SK-N-MC (cell line): ENCODE measurements at regions not wholly inside any gene's neighbourhood (a gene's known extent, or its start where the extent isn't known, plus 50 kb on each side); places are given as distances from the start of the nearest gene placed in this dataset.

Experiments used
- EZH2 ChIP-seq: fragments of 200-600 bp; sonication (generic); IDR thresholded peaks from one replicate; pipeline ENCODE4 v1.6.1; 2017; ENCODE audit warnings: antibody characterized with exemption
- FOXP2 ChIP-seq: optimal IDR thresholded peaks from 2 replicates; pipeline ENCODE3; 2011; ENCODE audit warnings: mild to moderate bottlenecking, moderate library complexity; ENCODE audit not compliant: insufficient read depth; ENCODE audit errors: extremely low read length, control extremely low read depth
- POLR2AphosphoS5 ChIP-seq: IDR thresholded peaks from 2 replicates; pipeline ENCODE4 v1.6.1; 2012; ENCODE audit warnings: mild to moderate bottlenecking, low read depth, low read length, borderline replicate concordance

DNA sequence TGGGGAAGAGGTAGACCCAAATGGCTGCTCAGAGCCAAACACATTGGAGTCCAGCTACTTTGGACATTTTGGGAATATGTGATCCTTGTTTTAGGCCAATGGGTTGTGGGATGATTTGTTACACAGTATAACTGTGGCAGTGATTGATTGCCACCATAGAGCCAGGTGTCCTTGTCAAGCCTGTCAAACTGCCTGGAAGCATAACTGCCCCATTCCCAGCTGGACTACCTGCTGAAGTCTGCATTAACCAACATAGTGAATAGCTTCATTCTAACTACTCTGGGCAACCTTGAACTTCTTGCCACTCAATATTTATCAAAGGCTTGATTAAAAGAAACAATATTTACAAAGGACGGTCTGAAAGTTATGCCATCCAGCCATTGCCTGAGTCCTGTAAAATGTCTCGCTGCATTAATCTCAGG, 164.7 kb downstream of the LINC00237 start:
- TF ChIP-seq POLR2AphosphoS5 (no peak), EZH2 (no peak), FOXP2 (no peak)
